ENCODE measurements at regions not wholly inside any gene's neighbourhood (a gene's known extent, or its start where the extent isn't known, plus 50 kb on each side); places are given as distances from the start of the nearest gene placed in this dataset.
"Not testable (repeated sequence)": the region's sequence is repeated elsewhere in the genome, so short reads cannot be mapped to it uniquely, and the experiment has no call there.

DNA sequence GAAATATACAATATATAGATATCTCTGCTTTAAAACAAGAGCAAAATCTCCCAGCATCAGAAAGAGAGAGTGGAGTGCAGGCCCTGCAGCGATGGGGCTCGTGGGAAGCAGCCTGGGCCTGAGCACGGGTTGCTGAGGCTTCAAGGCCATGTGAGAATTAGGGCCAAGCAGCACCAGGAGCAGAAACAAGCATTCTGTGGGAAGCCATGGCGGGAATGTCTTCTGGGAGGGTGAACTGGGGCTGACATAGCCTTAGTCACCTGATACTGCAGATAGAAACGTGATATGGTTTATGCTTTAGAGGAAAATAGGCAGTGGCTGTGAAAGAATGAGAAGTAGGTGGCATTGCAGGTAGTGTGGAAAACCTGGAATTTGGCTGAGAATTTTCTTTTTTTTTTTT, 472.3 kb downstream of the IRS2 start:
- no peaks in the 10 kb centered on the region for H3K36me3 Mint-ChIP-seq (ENCODE audit: low read depth)
- DNase-seq (no peak), ATAC-seq (no peak)
- no peak overlapping the region for H3K27ac Mint-ChIP-seq
- H3K9me3 Mint-ChIP-seq (ENCODE audit: low read depth), result peaks cover 5% of the 10 kb centered on the region
- POLR2A ChIA-PET, result no interaction called here
- intact Hi-C loops (cut with DNase I, micrococcal nuclease), result no loop called here
- H3K4me3 Mint-ChIP-seq, result no peak overlapping the region
- no peaks in the 10 kb centered on the region for H3K4me1 Mint-ChIP-seq
- H3K27me3 Mint-ChIP-seq, result peaks cover 3% of the 10 kb centered on the region
- CTCF ChIA-PET, result no interaction called here

DNA sequence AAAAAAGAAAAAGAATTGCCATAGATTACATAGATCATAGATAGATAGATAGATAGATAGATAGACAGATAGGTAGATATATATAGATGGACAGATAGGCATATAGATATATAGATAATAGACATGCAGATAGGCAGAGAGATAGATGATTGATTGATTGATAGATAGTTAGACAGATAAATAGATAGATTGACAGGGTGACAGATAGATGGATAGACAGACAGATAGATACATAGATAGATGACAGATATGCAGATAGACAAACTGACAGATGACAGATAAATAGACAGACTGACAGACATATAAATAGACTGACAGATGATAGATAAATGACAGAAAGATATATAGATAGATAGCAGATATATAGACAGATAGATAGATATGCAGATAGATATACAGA, 474.0 kb downstream of the IRS2 start:
- intact Hi-C loops (cut with DNase I, micrococcal nuclease), result no loop called here
- ATAC-seq (no peak), DNase-seq (no peak)
- H3K27ac Mint-ChIP-seq, result no peak overlapping the region
- peaks cover 3% of the 10 kb centered on the region for H3K27me3 Mint-ChIP-seq
- POLR2A ChIA-PET, result no interaction called here
- no peaks in the 10 kb centered on the region for H3K9me3 Mint-ChIP-seq (ENCODE audit: low read depth)
- H3K36me3 Mint-ChIP-seq (ENCODE audit: low read depth), result no peaks in the 10 kb centered on the region
- CTCF ChIA-PET, result no interaction called here
- H3K4me3 Mint-ChIP-seq, result no peak overlapping the region
- no peaks in the 10 kb centered on the region for H3K4me1 Mint-ChIP-seq

DNA sequence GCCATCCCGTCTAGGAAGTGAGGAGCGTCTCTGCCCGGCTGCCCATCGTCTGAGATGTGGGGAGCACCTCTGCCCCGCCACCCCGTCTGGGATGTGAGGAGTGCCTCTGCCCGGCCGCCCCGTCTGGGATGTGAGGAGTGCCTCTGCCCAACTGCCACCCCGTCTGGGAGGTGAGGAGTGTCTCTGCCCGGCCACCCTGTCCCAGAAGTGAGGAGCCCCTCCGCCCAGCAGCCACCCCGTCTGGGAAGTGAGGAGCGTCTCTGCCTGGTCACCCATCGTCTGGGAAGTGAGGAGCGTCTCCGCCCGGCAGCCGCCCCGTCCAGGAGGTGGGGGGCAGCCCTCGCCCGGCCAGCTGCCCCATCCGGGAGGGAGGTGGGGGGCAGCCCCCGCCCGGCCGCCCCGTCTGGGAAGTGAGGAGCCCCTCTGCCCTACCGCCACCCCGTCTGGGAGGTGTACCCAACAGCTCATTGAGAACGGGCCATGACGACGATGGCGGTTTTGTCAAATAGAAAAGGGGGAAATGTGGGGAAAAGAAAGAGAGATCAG, 474.9 kb downstream of the IRS2 start:
- ATAC-seq; H3K4me3 Mint-ChIP-seq; H3K4me1 Mint-ChIP-seq; intact Hi-C loops (cut with DNase I, micrococcal nuclease); DNase-seq; H3K9me3 Mint-ChIP-seq (ENCODE audit: low read depth); H3K36me3 Mint-ChIP-seq (ENCODE audit: low read depth); H3K27ac Mint-ChIP-seq; H3K27me3 Mint-ChIP-seq; POLR2A ChIA-PET; CTCF ChIA-PET: not testable (repeated sequence)

DNA sequence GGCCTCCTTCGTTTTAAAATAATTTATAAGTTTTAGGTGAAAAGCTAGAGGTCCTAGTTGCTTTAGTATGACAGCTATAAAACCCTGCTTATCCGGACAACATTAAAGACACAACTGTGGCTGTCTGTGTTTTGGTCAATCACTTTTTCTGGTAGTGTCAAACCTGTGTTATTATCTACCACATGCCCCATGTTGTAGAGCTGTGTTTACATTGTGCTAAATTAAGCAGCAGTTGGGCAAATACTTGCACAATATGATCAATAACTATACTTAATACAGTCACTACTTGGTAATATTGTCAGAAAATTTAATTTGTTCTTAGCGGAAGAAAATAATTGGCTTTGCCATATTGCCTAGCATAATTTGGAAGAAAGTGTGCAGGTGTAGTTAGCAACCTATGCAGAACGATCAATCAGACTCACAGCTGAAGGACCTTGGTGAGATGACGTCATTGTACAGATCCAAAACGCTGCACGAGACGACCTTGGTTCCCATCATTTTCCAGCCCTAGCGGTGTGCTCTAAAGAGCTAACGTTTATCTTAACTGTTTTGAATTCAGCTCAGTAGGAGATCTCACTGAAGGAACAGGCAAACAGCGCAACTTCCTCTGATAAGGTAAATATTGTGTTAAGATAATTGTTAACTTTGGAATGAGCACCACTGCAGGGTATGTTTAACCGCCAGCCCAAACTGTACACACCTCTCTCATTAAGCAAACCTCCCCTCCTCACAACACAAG, 476.6 kb downstream of the IRS2 start:
- H3K27me3 Mint-ChIP-seq, result peaks cover 3% of the 10 kb centered on the region
- CTCF ChIA-PET, result no interaction called here
- ATAC-seq, result no peak
- intact Hi-C loops (cut with DNase I, micrococcal nuclease), result no loop called here
- H3K4me3 Mint-ChIP-seq, result no peak overlapping the region
- no peak for DNase-seq
- no peaks in the 10 kb centered on the region for H3K9me3 Mint-ChIP-seq (ENCODE audit: low read depth)
- POLR2A ChIA-PET, result no interaction called here
- H3K27ac Mint-ChIP-seq, result no peak overlapping the region
- H3K36me3 Mint-ChIP-seq (ENCODE audit: low read depth), result no peaks in the 10 kb centered on the region
- H3K4me1 Mint-ChIP-seq, result no peaks in the 10 kb centered on the region

DNA sequence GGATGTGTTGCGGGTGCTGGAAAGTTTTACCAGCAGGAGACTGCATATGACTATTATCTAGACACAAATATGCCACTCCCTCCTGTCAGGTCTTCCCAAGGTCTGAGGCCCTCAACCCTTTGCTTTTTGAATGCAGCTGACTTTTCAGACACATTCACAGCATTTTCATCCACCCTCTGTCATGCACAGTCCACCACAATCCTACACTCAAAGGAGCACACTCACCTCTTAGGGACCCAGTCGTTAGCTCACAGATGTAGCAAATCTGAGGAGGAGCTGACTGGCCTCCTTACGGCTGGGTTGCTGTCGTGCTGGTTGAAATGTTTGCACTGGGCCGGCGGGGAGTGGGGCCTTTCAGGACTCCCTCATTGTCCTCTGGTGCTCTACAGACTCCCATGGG, 479.4 kb downstream of the IRS2 start:
- H3K27me3 Mint-ChIP-seq, result no peaks in the 10 kb centered on the region
- no peak for ATAC-seq
- H3K27ac Mint-ChIP-seq, result no peak overlapping the region
- no peaks in the 10 kb centered on the region for H3K4me1 Mint-ChIP-seq
- no peak for DNase-seq
- H3K4me3 Mint-ChIP-seq, result no peak overlapping the region
- intact Hi-C loops (cut with DNase I, micrococcal nuclease), result no loop called here
- POLR2A ChIA-PET, result no interaction called here
- H3K9me3 Mint-ChIP-seq (ENCODE audit: low read depth), result no peaks in the 10 kb centered on the region
- no peaks in the 10 kb centered on the region for H3K36me3 Mint-ChIP-seq (ENCODE audit: low read depth)
- CTCF ChIA-PET, result no interaction called here

DNA sequence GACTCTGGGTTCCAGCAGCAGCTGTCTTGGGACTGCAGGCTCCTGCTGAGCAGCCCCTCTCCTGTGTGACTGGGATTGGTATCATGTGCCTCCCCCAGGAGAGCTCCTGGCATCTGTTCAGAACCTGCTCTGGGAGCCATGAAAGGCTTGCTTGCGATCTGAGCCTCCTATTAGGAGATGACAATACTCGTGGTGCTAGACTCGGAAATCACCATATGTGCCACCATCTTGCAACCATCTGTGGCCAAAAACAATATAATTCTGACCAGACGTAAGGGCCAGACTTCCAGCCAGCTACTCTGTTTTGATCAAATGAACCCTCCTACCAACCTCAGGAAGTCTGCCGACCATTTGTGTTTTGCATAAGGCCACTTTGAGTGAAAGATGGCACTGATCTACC, 484.7 kb downstream of the IRS2 start:
- DNase-seq (no peak), ATAC-seq (no peak)
- Mint-ChIP-seq H3K36me3 (ENCODE audit: low read depth) (no peaks in the 10 kb centered on the region), H3K9me3 (ENCODE audit: low read depth) (no peaks in the 10 kb centered on the region), H3K27ac (no peak overlapping the region), H3K4me3 (no peak overlapping the region), H3K4me1 (no peaks in the 10 kb centered on the region), H3K27me3 (no peaks in the 10 kb centered on the region)
- intact Hi-C loops (cut with DNase I, micrococcal nuclease), result no loop called here
- ChIA-PET CTCF (interaction anchor here (0.8 kb wide), 1 partner anchor 36 kb away, joined by 3 read pairs; no protein-coding TSS in a partner anchor), POLR2A (no interaction called here)

DNA sequence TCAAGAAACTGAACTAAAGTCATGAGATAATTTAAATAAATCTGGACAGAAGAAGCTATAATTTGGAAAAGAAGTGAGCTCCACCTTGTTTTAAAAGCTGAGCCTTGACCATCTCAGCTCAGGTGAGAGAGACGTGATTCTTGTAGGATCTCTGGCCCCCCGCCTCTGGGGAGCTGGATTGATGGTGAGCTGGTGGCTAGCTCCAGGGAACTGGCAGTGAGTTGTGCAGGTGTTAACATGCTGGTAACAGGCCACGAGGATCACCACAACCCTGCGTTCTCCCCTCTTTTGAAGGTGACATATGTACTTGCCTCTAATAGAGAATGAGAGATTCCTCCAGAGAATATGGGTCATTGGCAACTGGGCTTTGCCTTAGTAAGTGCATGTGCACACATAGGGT, 485.1 kb downstream of the IRS2 start:
- ATAC-seq (no peak), DNase-seq (no peak)
- ChIA-PET POLR2A (no interaction called here), CTCF (interaction anchor here (0.8 kb wide), 1 partner anchor 37 kb away, joined by 3 read pairs; no protein-coding TSS in a partner anchor)
- H3K9me3 Mint-ChIP-seq (ENCODE audit: low read depth), result no peaks in the 10 kb centered on the region
- no peaks in the 10 kb centered on the region for H3K27me3 Mint-ChIP-seq
- H3K36me3 Mint-ChIP-seq (ENCODE audit: low read depth), result no peaks in the 10 kb centered on the region
- intact Hi-C loops (cut with DNase I, micrococcal nuclease), result no loop called here
- H3K4me3 Mint-ChIP-seq, result no peak overlapping the region
- H3K27ac Mint-ChIP-seq, result no peak overlapping the region
- no peaks in the 10 kb centered on the region for H3K4me1 Mint-ChIP-seq

DNA sequence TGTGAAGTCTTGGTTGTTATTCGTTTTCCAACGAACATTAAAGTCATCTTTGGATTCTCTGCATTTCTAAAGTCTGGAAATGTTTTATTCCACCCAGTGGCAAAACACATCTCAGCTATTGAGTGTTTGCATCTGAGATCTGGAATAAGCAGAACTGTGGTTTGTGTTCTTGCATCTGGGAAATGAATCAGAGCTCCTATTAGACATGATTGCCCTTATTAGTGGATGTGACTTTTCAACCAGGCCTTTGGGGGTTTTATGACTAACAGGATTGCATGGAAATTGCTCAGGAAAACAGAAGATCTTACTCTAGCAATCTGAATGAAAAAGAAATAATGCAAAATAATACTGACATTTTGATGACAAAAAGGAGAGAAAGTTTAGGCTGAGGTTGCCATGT, 488.8 kb downstream of the IRS2 start:
- POLR2A ChIA-PET, result no interaction called here
- CTCF ChIA-PET, result interaction anchor here (1.5 kb wide), 1 partner anchor 31 kb away, joined by 3 read pairs; no protein-coding TSS in a partner anchor
- H3K27me3 Mint-ChIP-seq, result no peaks in the 10 kb centered on the region

DNA sequence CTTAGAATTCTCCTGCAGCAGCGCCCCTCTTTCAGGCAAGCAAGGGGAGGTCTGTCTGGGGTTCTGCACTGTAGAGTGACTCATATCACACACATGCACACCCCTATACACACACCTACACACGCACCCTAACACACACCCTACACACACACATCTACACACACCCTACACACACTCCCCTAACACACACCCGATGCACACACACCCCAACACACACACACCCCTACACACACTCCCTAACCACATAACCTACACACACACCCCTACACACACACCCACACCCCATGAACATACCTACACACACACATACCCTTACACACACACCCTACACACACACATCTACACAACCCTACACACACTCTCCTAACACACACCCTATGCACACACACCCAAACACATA, 493.2 kb downstream of the IRS2 start:
- intact Hi-C loops (cut with DNase I, micrococcal nuclease), result no loop called here
- Mint-ChIP-seq H3K27ac (no peak overlapping the region), H3K27me3 (peaks cover 2% of the 10 kb centered on the region), H3K36me3 (ENCODE audit: low read depth) (no peaks in the 10 kb centered on the region), H3K4me1 (no peaks in the 10 kb centered on the region), H3K9me3 (ENCODE audit: low read depth) (peaks cover 3% of the 10 kb centered on the region), H3K4me3 (no peak overlapping the region)
- CTCF ChIA-PET, result interaction anchor here (0.6 kb wide), 1 partner anchor 44 kb away, joined by 3 read pairs; no protein-coding TSS in a partner anchor
- DNase-seq, result no peak
- POLR2A ChIA-PET, result no interaction called here
- no peak for ATAC-seq

More for the DNA sequence above, 488.8 kb downstream of the IRS2 start:
- intact Hi-C loops (cut with DNase I, micrococcal nuclease), result no loop called here
- Mint-ChIP-seq H3K4me1 (no peaks in the 10 kb centered on the region), H3K27ac (no peak overlapping the region), H3K9me3 (ENCODE audit: low read depth) (peaks cover 3% of the 10 kb centered on the region), H3K36me3 (ENCODE audit: low read depth) (no peaks in the 10 kb centered on the region), H3K4me3 (no peak overlapping the region)
- DNase-seq (no peak), ATAC-seq (no peak)

DNA sequence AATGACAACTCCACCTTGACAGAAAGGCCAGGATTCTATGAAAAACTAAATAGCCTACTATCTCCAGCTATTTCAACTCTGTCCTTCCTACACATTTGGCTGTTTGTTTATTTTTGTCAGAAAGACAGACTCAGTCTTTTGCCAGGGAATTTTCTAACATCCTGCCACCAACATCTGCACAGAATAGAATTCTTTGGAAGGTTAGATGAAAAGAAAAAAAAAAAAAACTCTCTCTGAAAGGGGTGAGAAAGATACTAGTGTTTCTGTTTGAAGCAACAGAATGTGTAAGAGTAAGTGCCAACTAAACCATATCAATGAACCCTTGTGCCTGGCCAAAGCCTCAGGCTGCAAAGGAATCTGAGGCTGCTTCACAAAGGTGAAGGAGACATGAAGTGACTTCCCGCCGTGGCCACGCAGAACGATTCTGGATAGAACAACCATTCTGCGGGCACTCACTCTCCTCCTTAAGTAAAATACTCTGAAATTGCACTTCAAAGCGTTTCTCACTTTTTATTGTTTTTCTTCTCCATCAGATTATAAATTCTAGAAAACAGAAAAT, 498.2 kb downstream of the IRS2 start:
- Mint-ChIP-seq H3K27me3 (peaks cover 2% of the 10 kb centered on the region), H3K4me1 (no peaks in the 10 kb centered on the region), H3K27ac (no peak overlapping the region), H3K36me3 (ENCODE audit: low read depth) (no peaks in the 10 kb centered on the region), H3K9me3 (ENCODE audit: low read depth) (no peaks in the 10 kb centered on the region), H3K4me3 (no peak overlapping the region)
- ChIA-PET POLR2A (no interaction called here), CTCF (no interaction called here)
- intact Hi-C loops (cut with DNase I, micrococcal nuclease), result no loop called here
- DNase-seq, result no peak
- ATAC-seq, result no peak

DNA sequence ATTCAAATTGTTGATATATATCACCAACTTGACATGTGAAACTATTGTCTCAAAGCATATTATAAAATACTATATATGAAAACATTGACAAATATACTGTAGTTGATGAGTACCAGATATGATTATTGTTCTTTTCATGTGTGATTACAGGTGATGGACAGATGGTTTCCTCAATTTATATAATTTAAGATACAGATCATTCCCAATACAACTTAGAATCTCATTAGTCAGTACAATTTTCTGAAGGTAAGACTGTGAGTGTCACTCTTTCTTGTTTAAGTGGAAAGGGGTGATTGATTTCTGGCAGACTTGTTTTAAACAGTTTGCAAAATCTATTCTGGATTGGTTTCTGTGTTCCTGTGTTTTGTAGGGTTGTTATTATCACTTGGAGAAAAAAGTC, 498.8 kb downstream of the IRS2 start:
- H3K4me1 Mint-ChIP-seq, result no peaks in the 10 kb centered on the region
- H3K27me3 Mint-ChIP-seq, result peaks cover 2% of the 10 kb centered on the region
- ChIA-PET CTCF (no interaction called here), POLR2A (no interaction called here)
- no peak overlapping the region for H3K27ac Mint-ChIP-seq
- H3K4me3 Mint-ChIP-seq, result no peak overlapping the region
- no peaks in the 10 kb centered on the region for H3K36me3 Mint-ChIP-seq (ENCODE audit: low read depth)
- ATAC-seq (no peak), DNase-seq (no peak)
- no peaks in the 10 kb centered on the region for H3K9me3 Mint-ChIP-seq (ENCODE audit: low read depth)
- intact Hi-C loops (cut with DNase I, micrococcal nuclease), result no loop called here

DNA sequence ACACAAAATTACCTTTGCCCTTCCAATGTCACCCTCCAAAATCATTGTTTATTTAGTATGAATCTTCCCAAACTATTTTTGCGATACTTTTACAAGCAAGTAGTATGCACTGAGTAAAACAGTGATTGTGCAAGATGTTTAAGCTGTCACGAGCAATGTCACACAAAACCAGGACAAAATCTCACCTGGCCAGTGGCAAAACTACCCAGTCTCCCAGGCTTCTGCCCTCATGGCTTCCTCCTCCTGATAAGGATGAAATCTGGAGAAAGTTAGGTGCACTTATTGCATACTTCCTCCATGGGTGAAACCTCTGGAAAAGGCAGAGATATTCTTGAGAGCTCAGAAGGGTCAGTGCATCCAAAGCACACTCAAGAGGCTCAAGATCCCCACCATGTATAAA, 500.8 kb downstream of the IRS2 start:
- Mint-ChIP-seq H3K27me3 (no peaks in the 10 kb centered on the region), H3K4me1 (no peaks in the 10 kb centered on the region), H3K9me3 (ENCODE audit: low read depth) (no peaks in the 10 kb centered on the region), H3K4me3 (no peak overlapping the region), H3K36me3 (ENCODE audit: low read depth) (no peaks in the 10 kb centered on the region), H3K27ac (no peak overlapping the region)
- CTCF ChIA-PET, result no interaction called here
- POLR2A ChIA-PET, result no interaction called here
- ATAC-seq (no peak), DNase-seq (no peak)
- intact Hi-C loops (cut with DNase I, micrococcal nuclease), result no loop called here

Data from activated CD4-positive, alpha-beta T cell treated with anti-CD3 and anti-CD28 coated beads for 36 hours (primary cell).